Medulla oblongata (tissue), 1 donor: ENCODE measurements at regions not wholly inside any gene's neighbourhood (a gene's known extent, or its start where the extent isn't known, plus 50 kb on each side); places are given as distances from the start of the nearest gene placed in this dataset.

Source experiments
- DNase-seq: peaks from one replicate; pipeline ENCODE4 v3.0.0-alpha.2; 2015; ENCODE audit errors: extremely low spot score

DNA sequence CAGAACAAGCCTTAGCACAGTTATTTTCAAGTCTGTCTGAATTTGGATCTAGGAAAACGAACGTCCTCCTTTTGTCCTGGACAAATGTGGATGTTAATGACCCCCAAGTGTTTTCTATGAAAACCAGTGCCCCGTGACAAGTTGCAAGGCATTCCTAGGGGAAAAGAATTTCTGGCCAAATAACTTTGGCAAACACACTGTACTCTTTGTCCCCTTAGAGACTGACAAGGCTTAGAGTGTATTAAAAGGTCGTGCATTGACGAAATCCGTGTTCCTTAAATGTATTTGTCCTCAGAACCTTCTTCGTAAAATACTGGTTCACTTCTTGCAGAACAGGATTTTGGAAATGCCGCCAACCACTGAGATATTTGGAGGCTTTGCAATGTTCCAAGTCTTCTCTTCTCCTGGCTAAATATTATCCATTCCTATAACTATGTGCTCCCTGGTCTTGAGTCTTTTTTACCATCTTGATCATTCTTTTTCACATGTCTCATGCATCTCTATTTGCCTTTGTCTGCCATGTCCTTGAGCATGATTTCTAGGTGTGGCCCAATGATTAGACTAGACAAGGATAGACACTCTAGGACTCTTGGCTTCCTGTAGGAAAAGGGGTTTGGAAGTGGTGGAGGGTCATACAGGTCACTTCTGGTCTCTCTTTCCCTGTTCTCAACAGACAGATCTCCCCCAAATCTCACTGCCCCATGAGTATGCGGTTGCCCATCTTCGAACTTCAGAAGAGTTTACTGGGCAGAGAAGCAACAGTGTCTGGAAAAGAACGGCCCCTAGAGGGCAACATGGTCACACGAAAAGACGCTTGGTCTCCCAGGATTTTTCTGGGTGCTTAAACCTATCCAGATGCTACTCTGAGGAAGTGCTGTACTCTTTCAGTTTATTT is 117.5 kb downstream of the EDEM1 start:
- peak; percentile 66 for DNase-seq

DNA sequence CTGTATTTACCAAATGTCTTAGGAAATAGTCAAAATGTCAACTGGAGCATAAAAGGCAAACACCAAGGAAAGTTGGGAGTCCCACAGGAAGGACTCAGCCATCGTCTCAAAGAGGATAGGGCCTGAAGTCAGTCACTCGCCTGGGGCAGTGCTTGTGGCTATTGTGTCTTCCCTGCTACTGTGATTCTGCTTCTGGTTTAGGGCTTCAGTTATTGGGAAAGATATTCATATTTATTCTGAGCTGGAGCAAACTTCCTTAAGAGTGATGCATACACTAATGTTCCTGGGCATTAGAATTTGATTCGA is 118.1 kb downstream of the EDEM1 start:
- no peak for DNase-seq

DNA sequence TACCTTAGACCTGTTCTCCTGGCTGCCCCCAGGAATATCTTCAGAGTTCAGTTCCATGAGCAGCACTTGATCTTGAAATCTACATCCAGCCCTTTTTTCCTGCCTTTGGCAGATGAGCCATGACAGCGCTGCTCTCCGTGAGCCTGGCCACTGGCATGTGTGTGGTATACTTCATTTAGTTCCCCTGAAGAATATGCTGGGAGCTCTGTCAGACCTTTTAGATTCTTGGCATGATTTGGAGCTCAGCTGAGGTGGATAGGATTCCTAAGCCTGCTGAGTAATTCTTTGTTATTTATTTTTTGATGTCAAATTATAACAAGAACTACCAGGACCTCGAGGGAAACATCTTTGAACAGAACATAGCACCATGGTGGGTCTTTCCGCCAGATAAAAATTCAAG is 121.7 kb downstream of the EDEM1 start:
- DNase-seq = no peak

DNA sequence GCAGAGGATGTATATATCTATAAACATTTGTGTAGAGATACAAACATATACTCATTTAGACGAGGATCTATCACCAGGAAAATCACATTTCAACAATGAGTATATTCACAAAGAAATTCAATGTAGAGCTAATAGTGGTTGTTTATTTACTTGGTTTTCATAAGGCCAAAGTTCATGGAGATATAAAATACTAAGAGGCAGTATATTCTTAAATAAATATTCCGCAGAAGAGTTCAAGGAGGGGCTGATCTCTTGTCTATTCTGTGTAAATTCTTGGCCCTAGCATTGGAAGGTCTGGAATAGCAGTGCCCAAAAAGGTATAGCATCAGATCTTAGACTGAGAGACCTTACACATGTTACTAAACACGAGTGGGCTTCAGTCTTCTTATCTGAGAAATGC is 122.1 kb downstream of the EDEM1 start:
- DNase-seq = no peak

DNA sequence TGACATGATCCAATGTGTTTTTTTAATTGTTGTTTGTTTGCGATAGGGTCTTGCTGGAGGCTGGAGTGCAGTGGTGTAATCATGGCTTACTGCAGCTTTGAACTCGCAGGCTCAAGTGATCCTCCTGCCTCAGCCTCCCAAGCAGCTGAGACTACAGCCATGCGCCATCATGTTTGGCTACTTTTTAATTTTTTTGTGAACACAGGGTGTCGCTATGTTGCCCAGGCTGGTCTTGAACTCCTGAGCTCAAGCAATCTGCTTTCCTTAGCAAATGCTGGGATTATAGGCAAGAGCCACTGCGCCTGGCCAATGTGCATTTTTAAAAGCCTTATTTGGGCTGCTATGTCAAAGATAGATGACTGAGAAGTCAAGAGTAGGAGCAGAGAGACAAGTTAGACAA is 123.0 kb downstream of the EDEM1 start:
- DNase-seq = no peak

DNA sequence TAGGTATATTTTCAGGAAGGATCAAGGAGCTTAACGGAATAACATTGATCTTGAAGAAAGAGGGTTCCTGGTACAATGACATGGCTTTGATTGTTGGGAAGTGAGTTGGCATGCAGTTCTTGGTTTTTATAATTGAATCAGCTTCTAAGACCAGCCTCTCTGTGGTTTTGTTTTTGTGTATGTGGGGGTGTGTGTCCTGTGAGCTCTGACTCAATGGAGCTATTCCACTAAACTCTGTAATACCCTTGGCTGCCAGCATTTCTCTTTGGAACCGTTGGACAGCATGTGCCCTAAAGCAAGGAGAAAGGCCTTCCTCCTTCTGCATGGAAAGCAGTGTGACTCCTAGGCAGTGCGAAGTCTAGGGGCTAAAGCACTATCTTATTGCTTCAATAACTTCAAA is 124.8 kb downstream of the EDEM1 start:
- DNase-seq = no peak

DNA sequence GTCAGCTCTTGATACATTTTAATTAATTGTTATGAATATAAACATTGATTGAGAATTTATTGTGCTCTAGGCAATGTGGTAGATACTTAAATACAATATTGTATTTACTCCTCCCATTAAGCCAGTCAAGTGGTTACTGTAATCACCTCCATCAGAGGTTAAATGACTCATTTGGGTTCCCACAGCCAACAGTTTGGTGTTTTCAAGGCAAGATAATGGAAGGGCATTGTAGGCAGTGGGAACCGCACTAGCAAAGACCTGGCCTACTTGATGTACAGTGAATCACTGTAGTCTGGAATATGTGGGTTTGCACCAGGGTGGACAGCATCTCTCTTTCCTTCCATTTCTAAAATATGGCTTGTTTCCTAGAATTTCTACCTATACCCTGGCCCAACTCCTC is 127.4 kb downstream of the EDEM1 start:
- DNase-seq = no peak

DNA sequence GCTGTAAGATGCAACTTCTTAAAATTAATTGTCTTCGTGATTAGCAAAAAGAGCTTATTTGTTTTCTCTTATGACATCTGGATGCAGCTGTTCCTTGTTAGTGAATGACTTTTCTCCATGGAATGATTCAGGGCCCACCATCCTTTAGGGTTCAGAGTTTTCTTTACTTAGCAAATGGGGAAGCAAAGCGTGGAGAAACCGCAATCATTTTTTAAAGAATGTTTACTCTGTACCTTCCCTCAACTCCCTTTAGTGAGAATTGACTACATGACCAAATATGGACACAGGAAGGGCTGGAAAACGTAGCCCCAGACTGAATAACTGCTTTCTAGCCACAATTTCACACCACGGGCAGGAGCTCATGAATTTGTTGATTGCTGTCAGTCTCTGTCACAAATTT is 130.1 kb downstream of the EDEM1 start:
- DNase-seq = no peak

DNA sequence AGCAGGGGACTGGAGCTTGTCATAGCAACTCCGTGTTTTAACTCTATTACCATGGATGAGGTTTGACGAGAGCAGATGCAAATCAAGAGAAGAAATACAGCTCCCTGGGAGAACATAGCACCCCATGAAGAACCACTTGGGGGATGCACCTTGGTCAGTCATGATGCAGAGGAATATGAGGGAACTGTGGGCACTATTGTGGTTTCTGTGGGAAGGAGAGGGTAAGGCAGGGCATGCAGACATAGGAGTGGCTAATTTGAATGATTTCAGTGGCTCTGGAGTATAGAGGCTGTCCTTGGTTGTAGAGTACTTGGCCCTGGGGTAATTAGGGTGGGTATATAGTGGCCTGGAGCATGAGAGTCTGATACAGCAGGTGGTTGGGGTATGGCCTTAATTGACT is 131.9 kb downstream of the EDEM1 start:
- DNase-seq = no peak

DNA sequence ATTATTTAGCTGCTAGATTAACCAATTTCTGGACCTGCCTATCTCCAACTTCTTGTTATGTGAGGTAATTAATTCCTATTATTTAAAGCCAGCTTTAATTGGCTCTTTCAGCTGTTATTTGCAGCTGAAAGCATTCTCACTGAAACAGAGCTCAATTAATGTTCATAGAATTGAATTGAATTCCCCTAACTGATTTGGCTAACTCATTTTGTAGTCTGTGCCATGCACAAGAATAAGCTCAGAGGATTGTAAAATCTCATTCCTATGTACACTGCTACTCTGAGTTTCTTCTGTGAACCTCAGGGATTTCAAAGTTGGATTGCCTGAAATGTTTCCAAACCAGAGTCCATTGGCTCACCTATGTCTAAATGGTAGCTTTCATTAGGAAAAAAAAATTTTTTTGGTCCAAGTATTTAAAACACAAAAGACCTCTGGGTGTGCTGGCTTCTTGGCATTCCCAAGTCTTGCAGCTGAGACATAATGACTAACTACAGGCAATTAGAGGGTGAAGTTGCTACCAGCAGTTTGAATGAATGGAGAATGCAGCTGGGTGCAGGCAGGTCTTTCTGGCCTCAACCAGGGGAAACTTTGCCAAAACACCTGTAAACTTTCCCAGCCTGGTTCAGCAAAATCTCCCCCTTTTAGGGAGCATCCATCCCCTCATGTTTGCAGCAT is 134.3 kb downstream of the EDEM1 start:
- no peak for DNase-seq

DNA sequence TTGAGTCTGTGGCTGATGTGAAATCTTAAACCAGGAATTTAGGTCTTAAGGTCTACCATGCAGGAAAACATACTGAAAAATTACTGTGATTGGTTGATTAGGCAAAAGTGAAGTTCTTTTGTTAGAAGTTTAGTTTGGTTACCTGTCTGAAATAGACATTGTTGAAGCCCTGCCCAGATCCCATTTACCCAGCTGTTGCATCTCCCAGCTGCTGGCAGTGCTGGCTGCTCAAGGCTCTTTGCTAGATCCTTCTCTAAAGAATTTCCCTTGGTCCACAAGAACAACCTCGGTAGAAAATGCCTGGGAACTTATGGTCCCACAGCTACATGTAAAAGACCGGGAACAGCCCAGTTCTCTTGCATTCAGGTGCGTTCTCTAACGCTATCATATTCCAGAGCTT is 137.3 kb downstream of the EDEM1 start:
- no peak for DNase-seq

DNA sequence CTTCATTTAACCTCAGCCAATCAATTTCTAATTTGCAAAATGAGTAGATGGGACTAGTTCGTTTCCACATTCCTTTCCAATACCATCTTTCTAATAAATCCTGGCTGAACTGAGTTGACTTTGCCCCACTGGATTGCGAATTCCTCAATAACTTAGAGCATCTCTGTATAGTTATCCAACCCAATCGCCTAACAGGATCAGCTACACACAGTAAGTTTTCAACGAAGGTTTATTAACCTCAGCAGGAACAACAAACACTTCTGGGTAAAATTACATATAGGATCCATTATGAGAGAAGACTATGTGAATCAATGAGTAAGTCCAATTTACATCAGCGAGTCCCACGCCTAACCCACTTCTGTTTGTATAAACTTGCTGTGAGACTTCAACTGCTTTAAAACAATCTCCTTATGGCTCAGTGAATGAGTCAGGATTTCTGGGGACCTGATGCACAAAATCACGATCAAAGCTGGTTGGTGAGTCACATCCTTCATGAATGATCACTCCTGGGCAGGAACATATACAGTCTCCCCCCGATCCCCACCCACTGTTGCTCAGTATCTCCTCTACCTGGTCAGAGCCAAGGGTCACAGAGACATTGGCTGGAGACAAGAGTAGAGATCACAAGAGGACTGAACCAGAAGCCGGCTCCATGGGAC is 142.8 kb downstream of the EDEM1 start:
- no peak for DNase-seq

DNA sequence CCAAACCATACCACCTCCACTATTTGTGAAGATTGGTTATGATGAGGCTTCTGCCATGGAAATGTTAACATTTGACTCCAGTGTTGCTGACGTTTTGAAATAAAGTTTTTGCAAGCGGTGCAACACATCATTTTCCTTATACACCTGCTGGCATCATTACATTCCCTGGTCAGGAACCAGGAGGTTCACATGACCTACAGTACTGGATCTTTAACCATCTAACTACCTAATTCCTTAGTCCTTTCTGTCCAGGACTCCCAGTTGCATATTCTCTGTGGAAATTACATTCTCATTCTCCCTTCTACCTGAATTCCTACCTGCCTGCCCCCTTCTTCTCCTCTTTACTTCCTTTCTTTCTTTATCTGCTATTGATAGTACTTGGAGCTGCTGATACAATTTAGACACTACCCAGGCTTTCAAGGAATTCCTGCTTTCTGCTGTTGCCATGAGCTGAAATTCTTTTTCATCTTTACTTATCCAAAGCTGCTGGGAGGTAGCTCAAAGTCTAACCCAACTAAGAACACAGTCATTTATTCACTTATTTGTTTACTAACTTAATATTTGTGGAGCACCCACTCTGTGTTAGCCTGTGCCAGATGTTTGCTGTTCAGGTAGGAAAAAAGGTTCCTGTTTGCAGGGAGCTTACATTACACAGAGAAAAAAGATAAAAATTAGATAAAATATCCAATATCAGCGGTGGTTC is 144.2 kb downstream of the EDEM1 start:
- DNase-seq = no peak

DNA sequence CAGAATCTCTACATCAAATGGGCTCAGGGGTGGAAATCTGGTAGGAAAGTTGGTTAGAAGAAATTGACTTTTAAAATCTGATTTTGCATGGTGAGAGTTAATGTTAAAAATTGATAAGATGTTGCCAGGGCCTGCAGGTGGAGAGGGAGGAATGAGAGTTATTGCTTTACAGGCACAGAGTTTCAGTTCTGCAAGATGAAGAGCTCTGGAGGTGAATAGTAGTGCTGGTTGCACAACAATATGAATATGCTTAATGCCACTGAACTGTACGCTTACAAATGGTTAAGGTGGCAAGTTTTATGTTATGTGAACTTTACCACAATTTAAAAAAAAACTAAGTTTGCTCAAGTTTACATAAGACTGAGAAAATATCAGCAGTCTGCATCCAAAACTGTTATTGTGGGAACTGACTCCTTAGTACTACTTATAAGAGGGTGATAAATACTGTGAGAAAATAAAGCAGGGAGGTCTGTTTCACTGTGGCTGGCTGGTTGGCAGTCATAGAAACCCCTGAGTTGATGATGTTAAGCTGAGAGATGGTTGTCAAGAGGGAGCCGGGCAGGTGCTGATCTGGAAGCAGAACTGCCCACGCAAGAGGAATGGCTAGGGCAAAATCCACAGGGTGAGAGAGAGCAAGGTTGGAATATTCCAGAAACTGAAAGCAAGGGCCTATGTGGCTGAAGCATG is 144.9 kb downstream of the EDEM1 start:
- no peak for DNase-seq

DNA sequence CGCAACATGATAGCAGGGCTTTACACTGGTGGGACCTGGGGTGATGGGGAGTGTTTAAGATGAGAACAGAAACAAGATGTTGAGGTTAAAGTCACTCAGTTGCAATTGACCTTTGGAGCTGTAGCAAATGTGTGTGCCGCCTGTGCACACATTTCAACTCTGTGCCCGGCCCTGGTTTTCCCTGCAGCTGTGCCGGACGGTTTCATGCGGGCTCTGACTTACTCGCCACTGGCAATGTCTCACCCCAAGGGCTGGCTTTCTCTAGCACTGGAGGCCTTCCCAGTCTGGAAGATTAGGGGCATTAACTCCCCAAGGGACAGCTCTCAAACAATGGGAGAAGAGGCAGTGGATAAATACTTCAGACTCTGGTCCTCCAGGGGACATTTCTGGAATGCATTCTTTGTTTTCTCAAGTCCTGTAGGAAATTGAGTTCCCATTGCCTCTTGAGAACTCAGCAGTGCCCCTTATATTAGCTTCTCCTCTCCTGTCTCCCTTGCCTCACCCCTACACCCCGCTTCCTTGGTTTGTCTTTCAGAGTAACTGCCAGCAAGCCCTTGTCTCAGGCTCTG is 152.5 kb downstream of the EDEM1 start:
- DNase-seq = no peak

DNA sequence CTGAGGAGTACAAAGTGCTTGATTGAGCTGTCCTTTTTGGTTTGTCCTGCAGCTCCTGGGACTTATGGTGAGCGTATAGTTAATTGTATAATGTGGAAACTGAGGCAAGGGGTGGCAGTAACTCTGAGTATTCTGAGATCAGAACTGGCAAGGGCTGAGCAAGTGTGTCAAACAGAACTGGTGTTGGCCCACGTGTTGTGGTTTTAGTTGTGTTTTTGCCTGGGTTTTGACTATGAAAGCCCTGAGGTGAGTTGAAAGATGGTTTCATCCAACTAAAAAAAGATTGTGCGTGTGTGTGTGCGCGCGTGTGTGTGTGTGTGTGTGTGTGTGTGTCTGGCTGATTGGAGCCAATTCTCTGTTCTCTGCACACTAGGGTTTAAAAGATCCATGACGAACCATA is 154.1 kb downstream of the EDEM1 start:
- DNase-seq = no peak

DNA sequence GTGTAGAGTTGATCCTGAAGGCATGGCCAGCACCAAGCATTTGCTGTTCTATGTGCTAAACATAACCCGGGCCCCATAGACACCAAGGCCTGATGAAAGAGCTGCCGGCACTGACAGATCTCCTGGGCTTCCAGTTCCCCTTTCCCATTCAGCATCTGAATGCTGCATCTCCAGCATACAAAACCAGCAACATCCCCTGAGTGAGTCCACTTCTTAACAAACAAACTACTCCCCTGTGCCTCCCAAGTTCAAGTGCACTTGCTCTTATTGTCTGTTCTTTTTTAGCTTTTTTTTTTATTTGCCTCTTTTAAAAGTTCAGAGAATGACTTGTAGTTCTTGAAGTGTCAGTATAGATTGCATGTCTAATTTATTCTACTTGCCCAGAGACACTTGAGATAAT is 156.0 kb downstream of the EDEM1 start:
- no peak for DNase-seq

DNA sequence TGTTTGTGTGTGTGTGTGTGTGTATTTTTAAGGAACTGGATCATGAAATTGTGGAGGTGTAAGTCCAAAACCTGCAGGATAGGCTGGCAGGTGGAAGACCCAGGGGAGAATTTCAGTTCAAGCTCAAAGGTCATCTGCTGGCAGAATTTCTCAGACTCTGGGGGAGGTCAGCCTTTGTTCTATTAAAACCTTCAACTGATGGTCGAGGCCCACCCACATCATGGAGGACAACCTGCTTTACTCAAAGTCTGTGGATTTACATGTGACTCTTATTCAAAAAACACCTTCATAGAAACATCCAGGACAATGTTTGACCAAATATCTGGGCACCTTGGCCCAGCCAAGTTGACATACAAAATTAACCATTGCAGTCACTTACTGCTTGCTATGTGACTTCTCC is 157.2 kb downstream of the EDEM1 start:
- no peak for DNase-seq

DNA sequence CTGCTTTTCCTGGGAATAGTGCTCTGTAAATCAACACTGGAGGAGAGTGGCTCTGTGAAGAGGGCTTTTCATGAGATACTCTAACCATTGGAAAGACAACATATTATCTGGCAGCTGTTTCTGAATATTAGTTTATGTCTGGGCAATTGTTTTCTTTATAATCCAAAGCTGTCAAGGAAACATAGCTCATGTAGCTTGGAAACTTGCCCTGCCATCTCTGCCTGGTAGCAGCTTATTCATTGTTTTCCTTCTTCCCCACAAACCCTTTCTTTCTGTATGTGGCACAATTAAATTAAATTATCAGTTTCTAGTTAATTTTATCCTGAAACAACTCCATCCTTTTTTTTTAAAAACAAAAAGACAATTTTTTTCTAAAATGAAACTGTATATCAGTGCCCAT is 160.0 kb downstream of the EDEM1 start:
- DNase-seq = peak; percentile 15

DNA sequence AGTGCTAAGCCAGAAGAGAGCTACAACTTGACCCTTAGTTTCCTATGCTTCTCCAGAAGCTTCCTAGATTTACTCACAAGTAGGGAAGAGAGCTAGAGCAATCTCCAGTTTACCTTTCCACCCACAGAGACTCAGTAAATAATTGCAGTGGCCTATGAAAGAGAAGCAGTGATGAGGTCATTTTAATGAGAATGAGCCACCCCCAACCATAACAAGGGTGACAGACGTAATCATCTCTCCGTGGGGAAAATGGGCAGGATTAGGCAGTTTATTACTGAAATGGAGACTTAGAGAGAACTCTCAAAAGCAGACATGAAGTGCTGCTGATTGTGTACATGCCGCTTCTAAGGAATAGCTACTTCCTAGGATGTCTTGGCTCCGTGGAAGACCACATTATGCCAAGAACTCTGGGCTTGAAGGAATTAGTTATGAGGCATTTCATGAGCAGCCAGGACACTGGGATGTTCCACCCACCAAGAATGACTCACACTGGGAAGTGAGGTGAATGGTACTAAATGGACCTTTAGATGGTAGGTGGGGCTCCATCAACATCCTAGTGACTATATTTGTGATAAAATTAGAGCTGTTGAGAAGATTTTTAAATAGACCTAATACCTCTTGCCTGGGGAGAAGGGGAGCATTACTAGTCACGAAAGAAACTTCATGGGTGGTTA is 160.9 kb downstream of the EDEM1 start:
- no peak for DNase-seq

DNA sequence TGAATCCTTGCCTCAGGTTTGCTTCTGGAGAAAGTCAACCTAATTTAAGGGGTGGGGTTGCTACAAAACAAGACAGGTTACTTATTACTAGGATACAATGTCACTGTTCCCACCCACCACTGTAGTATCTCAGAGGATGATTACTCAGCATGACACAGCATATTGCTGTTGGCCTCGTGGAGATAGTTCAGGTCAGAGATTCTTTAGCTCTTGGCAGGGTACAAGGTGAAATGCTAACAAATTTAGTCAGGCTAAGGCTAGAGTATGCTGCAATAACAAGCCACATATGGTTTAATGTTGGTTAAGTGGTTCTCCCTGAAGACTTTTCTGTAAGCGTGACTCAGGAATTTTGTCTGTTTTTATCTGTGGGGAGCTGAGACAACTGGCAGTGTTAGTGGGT is 161.8 kb downstream of the EDEM1 start:
- no peak for DNase-seq
